ENCODE measurements at regions not wholly inside any gene's neighbourhood (a gene's known extent, or its start where the extent isn't known, plus 50 kb on each side); places are given as distances from the start of the nearest gene placed in this dataset.

GRCh38 chr9:16154521-16155078 is 601.8 kb downstream of the CCDC171 start:
- DNase-seq (ENCODE audit: low read depth in 2 of 2), result peak; percentile 27 to 60

GRCh38 chr9:16155878-16156277 is 603.0 kb downstream of the CCDC171 start:
- no peak for DNase-seq (ENCODE audit: low read depth in 2 of 2)

DNA sequence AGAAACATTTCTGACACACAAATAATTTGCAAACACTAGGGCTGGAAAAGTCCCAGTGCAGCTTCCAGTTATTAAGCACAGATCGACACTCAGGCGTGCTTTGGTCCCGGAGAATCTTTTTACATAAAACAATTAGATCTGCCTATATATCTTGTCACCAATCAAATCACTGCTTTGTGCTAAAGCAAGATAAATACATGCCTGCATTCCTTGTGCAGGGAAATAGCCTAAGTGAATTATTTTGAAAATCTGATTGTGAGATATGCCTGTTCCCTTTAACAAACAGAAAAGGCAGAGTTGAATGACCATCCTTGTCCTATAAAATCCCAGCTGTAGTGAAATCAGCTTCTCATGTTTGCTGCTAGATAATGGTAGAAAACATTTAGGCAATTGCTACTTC is 604.4 kb downstream of the CCDC171 start:
- no peak for DNase-seq (ENCODE audit: low read depth in 2 of 2)

DNA sequence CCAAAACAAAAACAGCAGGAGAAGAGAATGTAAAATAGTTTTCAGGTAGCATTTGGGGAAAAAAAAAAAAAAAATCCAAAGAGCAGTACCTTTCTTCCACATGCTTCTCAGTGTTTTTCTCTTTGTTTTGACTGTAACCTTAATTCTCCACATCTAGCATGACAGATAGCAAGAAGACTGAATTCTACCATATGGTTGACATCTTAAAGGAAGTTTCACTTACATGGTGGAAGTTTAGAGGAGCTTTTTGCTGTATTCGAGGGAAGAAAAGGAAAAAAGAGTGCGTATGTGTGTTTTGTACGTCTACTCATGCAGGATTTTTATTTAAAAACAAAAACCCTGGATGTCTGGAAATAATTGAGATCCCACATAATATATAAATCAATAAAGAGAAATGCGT is 604.8 kb downstream of the CCDC171 start:
- DNase-seq (ENCODE audit: low read depth in 2 of 2), result no peak

DNA sequence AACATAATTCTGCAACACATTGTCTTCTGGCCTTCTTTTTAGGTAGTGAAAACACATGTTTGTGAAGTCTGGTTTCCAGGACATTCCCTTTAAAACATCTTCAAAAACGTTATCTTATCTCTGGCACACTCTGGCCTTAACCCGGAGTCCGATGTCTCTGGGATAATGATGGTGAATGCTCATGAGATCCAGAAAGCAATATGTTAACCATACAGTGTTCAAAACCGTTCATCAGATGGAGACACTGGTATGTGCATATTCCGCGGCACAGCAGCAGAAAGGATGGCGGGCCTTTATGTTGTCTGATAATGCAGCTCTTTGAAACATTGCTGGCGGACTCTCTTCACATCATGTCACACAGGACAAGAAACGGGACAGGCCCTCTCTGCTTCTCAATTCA is 605.2 kb downstream of the CCDC171 start:
- no peak for DNase-seq (ENCODE audit: low read depth in 2 of 2)

- no peak for DNase-seq (ENCODE audit: low read depth in 2 of 2)
Measured at GRCh38 chr9:16161483-16161882, 608.6 kb downstream of the CCDC171 start.

- no peak for DNase-seq (ENCODE audit: low read depth in 2 of 2)
Measured at GRCh38 chr9:16170119-16170518, 617.3 kb downstream of the CCDC171 start.

- no peak for DNase-seq (ENCODE audit: low read depth in 2 of 2)
Measured at GRCh38 chr9:16171911-16172310, 619.1 kb downstream of the CCDC171 start.

GRCh38 chr9:16172796-16173195 is 620.0 kb downstream of the CCDC171 start:
- DNase-seq (ENCODE audit: low read depth in 2 of 2), result no peak

- DNase-seq (ENCODE audit: low read depth in 2 of 2), result no peak
Measured at GRCh38 chr9:16174915-16175314, 622.1 kb downstream of the CCDC171 start.

GRCh38 chr9:16175461-16175860 is 622.6 kb downstream of the CCDC171 start:
- DNase-seq (ENCODE audit: low read depth in 2 of 2), result no peak

- DNase-seq (ENCODE audit: low read depth in 2 of 2), result no peak
Measured at GRCh38 chr9:16178294-16178693, 625.5 kb downstream of the CCDC171 start.

DNA sequence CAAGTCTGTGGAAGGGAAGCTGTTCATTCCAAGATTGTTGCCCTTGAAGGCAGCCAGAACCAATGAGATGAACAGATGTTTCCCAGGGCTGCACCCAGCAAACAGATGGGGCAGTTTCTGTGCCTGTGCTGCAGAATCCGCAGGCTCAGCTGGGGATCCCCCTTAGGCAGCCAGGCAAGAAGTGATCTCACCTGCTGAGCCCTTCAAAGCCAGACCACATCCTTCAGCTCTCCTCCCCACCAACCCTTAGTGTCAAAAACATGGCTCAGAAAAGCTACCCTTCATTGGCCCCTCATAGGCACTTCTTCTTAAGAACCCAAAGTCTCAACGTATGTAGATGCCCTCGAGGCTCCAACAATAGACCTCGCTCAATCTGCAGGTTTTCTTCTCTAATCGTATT is 626.7 kb downstream of the CCDC171 start:
- peak; percentile 5 to 14 for DNase-seq (ENCODE audit: low read depth in 2 of 2)

GRCh38 chr9:16180091-16180490 is 627.2 kb downstream of the CCDC171 start:
- no peak for DNase-seq (ENCODE audit: low read depth in 2 of 2)

GRCh38 chr9:16180546-16180945 is 627.7 kb downstream of the CCDC171 start:
- DNase-seq (ENCODE audit: low read depth in 2 of 2), result no peak

- no peak for DNase-seq (ENCODE audit: low read depth in 2 of 2)
Measured at GRCh38 chr9:16181539-16181938, 628.7 kb downstream of the CCDC171 start.

DNA sequence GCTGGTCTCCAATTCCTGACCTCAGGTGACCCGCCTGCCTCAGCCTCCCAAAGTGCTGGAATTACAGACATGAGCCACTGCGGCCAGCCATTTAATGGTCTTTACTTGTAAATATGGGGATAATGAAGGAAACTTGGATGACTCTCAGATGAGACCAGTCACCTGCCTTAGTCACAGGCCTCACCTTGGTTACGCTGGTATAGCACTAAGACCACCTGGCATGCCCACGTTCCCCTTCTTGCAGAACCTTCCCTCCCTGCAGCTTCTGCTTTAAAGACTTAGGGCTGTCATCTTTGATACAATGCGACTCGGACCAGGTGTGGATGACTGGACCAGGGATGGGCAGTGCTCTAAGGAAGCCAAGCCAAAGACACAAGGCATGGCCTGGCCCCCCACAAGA is 629.9 kb downstream of the CCDC171 start:
- no peak for DNase-seq (ENCODE audit: low read depth in 2 of 2)

DNA sequence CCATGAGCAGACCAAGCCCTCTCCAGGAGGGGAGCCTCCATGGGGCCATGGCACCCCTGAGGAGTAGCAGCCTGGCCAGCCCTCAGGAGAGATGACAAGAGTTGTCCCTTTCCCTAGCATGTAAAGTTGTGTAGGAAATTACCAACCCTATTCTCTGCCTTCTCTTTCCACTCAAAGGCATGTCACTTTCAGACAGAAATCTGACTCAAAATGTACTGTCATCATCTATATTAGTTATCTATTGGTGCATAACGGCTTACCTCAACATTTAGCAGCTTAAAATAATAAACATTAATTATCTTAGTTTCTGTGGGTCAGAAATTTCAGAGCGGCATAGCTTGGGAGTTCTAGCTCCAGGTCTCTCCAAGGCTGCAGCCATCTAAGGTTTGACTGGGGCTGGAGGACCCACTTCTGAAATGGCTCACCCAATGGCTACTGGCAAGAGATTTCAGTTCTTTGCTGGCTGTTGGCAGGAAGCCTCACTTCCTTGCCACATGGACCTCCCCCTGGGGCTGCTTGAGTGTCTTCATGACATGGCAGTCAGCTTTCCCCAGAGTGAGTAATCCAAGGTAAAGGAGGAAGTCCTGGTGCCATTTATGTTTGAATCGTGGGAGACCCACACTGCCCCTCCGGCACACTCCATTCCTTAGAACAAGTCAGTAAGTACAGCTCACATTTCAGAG is 632.3 kb downstream of the CCDC171 start:
- DNase-seq (ENCODE audit: low read depth in 2 of 2), result no peak

DNA sequence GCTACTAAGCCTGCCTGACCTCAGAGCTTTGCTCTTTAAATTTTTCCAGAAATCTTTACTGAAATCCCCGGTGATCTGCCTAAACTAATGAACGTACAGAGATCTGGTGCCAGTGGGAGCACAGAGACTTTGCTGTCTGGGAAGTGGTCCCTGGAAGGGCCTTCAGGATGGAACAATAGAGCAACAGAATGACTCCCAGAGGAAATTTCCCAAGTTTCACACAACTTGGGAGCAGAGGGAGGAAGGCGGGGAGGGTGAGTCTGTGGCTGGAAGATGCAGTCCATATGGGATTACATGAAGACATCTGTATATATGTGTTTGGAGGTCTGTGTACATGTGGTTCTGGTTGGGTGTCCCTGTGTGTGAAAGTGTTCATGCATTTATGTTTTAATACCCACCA is 638.3 kb downstream of the CCDC171 start:
- no peak for DNase-seq (ENCODE audit: low read depth in 2 of 2)

DNA sequence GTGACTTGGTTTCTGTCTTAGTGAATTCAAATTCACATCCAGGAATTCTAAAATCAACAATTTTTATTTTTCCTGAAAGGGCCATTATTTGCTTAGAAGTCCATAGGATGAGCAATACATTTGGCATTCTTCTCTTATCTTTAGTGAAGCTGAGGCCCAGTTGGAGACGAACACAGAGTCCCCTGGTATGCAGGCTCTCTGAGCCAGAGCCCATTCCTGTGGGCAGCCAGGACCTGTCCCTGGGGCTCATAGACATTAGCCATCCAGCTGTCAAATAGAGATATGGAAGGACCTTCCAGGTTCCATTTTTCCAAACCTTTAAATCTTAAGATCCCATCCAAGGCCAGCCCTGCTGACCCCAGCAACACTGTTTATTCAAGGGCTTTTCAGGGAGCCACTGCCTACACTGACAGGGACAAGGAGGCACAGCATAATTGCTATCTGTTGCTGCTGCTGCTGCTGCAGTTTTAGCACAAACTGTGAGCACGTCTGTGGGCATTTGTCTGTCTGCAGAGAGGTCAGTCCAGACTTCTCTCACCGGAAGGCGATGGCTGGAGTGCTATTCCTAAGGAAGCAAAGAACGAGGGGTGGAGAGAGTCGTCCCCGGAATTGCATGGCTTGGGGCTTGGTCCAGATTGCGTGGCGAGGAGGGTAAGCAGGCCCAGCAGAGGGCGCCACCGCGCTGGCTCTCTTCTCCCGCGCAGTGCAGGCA is 639.0 kb downstream of the CCDC171 start:
- DNase-seq (ENCODE audit: low read depth in 2 of 2), result peak; percentile 16 to 28

DNA sequence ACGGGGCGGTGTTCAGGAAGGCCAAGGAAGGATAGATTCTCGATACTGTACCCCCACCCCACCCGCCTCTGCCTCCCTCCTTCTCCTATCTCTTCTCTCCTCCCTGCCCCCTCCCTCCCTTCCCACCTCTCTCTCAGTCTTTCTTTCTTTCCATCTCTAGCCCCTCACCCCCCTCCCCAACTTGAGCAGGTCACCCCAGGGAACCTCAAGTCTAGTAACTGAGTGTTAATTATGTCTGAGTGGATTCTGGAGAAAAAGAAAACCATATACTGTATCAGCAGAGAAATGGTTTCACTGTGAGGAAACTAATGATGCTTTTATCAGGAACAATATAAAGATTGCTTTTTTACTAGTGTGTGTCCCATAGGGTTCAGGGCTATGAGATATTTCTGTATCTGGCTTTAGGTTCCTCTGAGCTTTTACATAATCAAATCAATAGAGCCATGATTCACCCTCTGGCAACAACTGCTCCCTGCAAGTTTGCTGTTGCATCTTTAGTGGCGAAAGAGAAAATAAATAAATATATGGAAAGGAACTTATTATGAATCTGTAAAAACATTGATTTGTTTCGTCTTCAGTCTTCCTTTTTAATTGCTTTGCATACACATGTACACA is 639.7 kb downstream of the CCDC171 start:
- DNase-seq (ENCODE audit: low read depth in 2 of 2), result no peak

GRCh38 chr9:16193066-16193465 is 640.2 kb downstream of the CCDC171 start:
- no peak for DNase-seq (ENCODE audit: low read depth in 2 of 2)

- DNase-seq (ENCODE audit: low read depth in 2 of 2), result no peak
Measured at GRCh38 chr9:16196206-16196605, 643.4 kb downstream of the CCDC171 start.
